Spleen (tissue), 7 donors: ENCODE measurements at regions not wholly inside any gene's neighbourhood (a gene's known extent, or its start where the extent isn't known, plus 50 kb on each side); places are given as distances from the start of the nearest gene placed in this dataset.

ENCODE experiments used
- CTCF ChIP-seq, 11 experiments: fragments of 200-600 bp in 7 of 11; fragments of 450-650 bp in 4 of 11; sonication (generic) in 4 of 11; IDR thresholded peaks in 8 of 11; conservative IDR thresholded peaks in 3 of 11; 1 replicate in 7 of 11; 2 replicates in 4 of 11; pipeline versions ENCODE4 v1.4.0 to v1.8.0; 2016 to 2021; ENCODE audit warnings: antibody characterized with exemption in 11 of 11, inconsistent platforms in 4 of 11, mild to moderate bottlenecking in 1 of 11
- POLR2AphosphoS5 ChIP-seq, 3 donors: sonication (generic); formaldehyde crosslinking; IDR thresholded peaks; one replicate each; pipeline ENCODE4 v1.5.1; 2017; ENCODE audit warnings: antibody characterized with exemption in 3 of 3
- donor health status: DM: no; HTN: no; CAD: no; lungs with moderate emphysema.
- donor health status: DM: no; HTN: no; CAD: no.
- donor health status: DM: no; HTN: no; CAD: no.

GRCh38 chr1:195439661-195440060, 1168.6 kb downstream of the KCNT2 start:
- no peak for TF ChIP-seq CTCF (IDR thresholded peaks at IDR 0.05 in 8 of 11, conservative IDR thresholded peaks at IDR 0.05 in 3 of 11)
- TF ChIP-seq POLR2AphosphoS5 (IDR thresholded peaks at IDR 0.05) = no peak
